ENCODE measurements at regions not wholly inside any gene's neighbourhood (a gene's known extent, or its start where the extent isn't known, plus 50 kb on each side); places are given as distances from the start of the nearest gene placed in this dataset.

DNA sequence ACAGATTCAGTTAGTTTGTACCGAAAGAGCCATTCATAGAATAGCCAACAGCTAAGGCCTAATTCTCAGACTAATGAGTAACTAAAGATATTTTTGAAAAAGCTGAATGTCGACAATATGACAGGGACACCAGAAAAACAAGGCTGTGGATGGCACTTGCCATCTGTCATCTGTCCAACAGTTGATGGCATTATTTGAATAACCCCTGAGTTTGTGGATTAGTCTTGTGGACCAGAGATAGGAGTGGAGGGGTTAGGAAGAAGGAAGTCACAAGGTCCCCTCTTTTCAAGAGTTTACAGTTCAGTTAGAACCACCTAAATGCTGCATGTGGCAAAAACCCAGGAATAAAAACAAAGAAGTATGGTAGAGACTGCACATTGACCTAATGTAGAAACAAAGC lies 356.5 kb upstream of the DUSP10 start:
- Mint-ChIP-seq H3K4me1 (ENCODE audit: low read depth) (no peaks in the 10 kb centered on the region), H3K27me3 (ENCODE audit: low read depth) (peaks cover 10% of the 10 kb centered on the region), H3K4me3 (ENCODE audit: unreplicated experiment) (no peak overlapping the region), H3K9me3 (ENCODE audit: low read depth) (no peaks in the 10 kb centered on the region), H3K27ac (ENCODE audit: unreplicated experiment) (no peak overlapping the region), H3K36me3 (ENCODE audit: low read depth) (no peaks in the 10 kb centered on the region)
- no peak for TF ChIP-seq CTCF (IDR thresholded peaks at IDR 0.05)
- no peak for DNase-seq (ENCODE audit: low spot score)

GRCh38 chr1:222097588-222097987 lies 355.7 kb upstream of the DUSP10 start:
- Mint-ChIP-seq H3K27me3 (ENCODE audit: low read depth) (peaks cover 14% of the 10 kb centered on the region), H3K4me1 (ENCODE audit: low read depth) (no peaks in the 10 kb centered on the region), H3K4me3 (ENCODE audit: unreplicated experiment) (no peak overlapping the region), H3K27ac (ENCODE audit: unreplicated experiment) (no peak overlapping the region), H3K36me3 (ENCODE audit: low read depth) (no peaks in the 10 kb centered on the region), H3K9me3 (ENCODE audit: low read depth) (no peaks in the 10 kb centered on the region)
- DNase-seq (ENCODE audit: low spot score), result no peak
- TF ChIP-seq CTCF (IDR thresholded peaks at IDR 0.05), result no peak

DNA sequence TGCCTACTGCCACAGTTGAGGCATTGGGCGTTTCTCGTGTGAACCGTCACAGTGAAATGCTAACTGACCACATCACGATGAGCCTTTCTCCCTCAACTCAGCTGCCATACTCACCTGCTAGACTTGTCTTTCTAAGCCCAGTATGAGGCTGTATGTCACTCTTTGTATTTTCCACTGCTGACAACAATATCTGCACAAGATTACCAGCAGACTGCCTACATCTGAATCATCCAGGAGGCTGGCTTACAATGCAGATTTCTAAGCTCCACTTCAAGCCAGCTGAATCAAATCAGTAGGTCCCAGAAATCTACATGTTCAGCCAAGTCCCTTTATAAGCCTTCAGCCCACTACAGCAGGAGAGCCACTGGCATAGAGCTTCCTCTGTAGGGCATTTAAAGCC lies 355.0 kb upstream of the DUSP10 start:
- H3K4me1 Mint-ChIP-seq (ENCODE audit: low read depth), result no peaks in the 10 kb centered on the region
- no peak overlapping the region for H3K4me3 Mint-ChIP-seq (ENCODE audit: unreplicated experiment)
- H3K9me3 Mint-ChIP-seq (ENCODE audit: low read depth), result no peaks in the 10 kb centered on the region
- H3K27me3 Mint-ChIP-seq (ENCODE audit: low read depth), result peaks cover 16% of the 10 kb centered on the region
- H3K27ac Mint-ChIP-seq (ENCODE audit: unreplicated experiment), result no peak overlapping the region
- TF ChIP-seq CTCF (IDR thresholded peaks at IDR 0.05), result no peak
- no peaks in the 10 kb centered on the region for H3K36me3 Mint-ChIP-seq (ENCODE audit: low read depth)
- DNase-seq (ENCODE audit: low spot score), result no peak

GRCh38 chr1:222096476-222096772 lies 354.5 kb upstream of the DUSP10 start:
- no peak for DNase-seq (ENCODE audit: low spot score)
- Mint-ChIP-seq H3K27me3 (ENCODE audit: low read depth) (peaks cover 16% of the 10 kb centered on the region), H3K4me1 (ENCODE audit: low read depth) (no peaks in the 10 kb centered on the region), H3K4me3 (ENCODE audit: unreplicated experiment) (no peak overlapping the region), H3K36me3 (ENCODE audit: low read depth) (no peaks in the 10 kb centered on the region), H3K9me3 (ENCODE audit: low read depth) (no peaks in the 10 kb centered on the region), H3K27ac (ENCODE audit: unreplicated experiment) (no peak overlapping the region)
- peak; percentile 54 for TF ChIP-seq CTCF (IDR thresholded peaks at IDR 0.05)

DNA sequence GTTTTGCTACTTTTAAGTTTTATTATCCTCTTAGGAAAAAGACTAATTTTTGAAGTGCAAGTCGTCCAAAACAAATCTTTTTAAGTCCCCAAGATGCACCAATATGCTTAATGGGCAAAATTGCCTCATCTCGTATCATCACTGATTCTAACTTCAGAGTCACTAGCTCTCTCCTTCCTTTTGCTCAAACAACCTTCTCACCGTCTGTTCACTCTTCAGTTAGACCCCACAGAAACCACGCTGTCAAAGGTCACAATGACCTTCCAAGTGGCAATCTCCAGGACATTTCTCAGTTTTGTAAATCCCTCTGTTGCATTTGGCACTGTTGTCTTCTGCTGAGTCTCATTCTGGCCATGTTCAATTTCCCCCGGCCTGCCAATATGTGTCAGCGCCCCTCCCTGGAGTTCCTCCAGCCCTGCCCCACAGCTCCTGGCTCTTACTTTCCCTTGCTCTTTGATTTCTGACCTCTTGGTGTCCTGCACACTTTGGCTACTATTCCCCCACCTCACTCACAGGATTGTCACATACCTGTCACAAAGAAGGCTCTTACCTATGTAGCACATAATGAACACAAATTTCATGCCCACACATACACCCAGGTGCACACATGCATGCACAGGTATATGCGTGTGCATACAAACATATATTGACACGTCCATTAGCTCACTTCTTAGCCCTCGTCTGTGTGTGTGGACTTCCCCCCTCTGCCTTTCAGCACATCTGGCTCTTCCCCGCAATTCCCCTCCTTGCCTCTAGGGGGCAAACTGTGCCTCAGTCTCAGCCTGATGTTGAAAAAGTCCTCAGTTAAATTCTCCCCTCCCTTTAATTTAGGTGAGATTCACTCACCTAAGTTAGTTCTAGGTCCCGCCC lies 354.0 kb upstream of the DUSP10 start:
- Mint-ChIP-seq H3K4me1 (ENCODE audit: low read depth) (no peaks in the 10 kb centered on the region), H3K9me3 (ENCODE audit: low read depth) (no peaks in the 10 kb centered on the region), H3K27ac (ENCODE audit: unreplicated experiment) (no peak overlapping the region), H3K36me3 (ENCODE audit: low read depth) (no peaks in the 10 kb centered on the region), H3K4me3 (ENCODE audit: unreplicated experiment) (no peak overlapping the region), H3K27me3 (ENCODE audit: low read depth) (peaks cover 16% of the 10 kb centered on the region)
- peak; percentile 81 for TF ChIP-seq CTCF (IDR thresholded peaks at IDR 0.05)
- no peak for DNase-seq (ENCODE audit: low spot score)

Data from chondrocyte (in vitro differentiated cells).